ENCODE measurements at regions not wholly inside any gene's neighbourhood (a gene's known extent, or its start where the extent isn't known, plus 50 kb on each side); places are given as distances from the start of the nearest gene placed in this dataset.

DNA sequence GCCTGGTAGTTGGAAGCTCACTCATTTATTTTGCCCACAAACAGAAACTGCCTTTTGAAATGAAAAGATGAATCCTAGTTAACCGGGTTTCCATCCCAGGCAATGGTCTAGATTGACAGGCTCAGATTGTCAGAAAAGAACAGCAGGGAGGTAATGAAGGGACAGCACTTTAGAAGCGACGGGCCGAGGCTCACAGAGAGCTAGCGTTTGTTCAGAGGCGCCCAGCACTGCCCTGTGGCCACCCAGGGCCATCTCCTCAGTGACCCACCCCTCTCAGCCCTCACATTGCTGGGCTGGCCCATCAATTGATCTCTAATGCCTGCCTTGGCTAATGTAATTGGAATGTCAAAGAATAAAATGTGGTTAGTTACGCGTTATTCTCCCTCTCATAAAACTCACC is 304.8 kb downstream of the CDCA7 start:
- TF ChIP-seq CTCF (IDR thresholded peaks at IDR 0.05; ENCODE audit: low read depth, low read length, poor library complexity, severe bottlenecking) (no peak), EZH2phosphoT487 (IDR thresholded peaks at IDR 0.05; ENCODE audit: borderline replicate concordance, low read length) (no peak)
